ENCODE measurements at regions not wholly inside any gene's neighbourhood (a gene's known extent, or its start where the extent isn't known, plus 50 kb on each side); places are given as distances from the start of the nearest gene placed in this dataset.

DNA sequence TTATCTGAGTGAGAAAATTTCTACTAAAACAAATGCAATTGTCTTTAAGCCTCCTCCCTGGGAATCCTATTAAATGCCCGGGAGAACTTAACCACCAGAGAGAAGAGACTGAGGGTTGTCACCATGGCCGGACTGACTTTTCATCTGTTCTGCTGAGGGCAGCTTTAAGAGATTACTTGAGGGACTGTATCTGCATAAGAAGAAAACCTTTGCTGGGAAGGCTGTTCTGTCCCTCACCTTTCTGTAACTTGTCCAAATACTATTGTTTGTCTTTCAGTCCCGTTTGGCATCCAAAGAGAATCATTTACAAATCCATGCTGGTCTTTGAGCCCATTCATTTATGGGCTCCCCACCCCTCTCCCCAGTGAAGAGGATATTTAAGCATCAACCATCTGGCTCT lies 306.3 kb upstream of the FLRT2 start:
- DNase-seq, result no peak

DNA sequence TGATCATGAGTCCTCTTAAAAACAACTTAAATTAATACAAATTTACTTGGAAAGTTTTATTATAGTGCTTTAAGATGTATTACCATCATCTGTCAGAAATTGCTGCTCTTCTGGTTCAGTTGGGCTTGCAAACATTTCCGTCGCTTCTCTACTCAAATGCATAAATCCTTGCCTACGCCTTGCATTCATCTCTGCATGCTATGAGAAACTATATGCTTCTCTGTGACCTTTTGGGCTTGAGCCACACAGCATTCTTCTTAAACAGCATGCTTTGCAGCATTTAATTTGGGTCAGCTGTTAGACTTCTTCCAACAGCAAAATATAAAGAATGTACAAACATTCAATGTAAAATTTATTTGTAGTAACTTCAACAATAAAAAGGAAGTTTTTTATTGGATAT lies 305.7 kb upstream of the FLRT2 start:
- no peak for DNase-seq

DNA sequence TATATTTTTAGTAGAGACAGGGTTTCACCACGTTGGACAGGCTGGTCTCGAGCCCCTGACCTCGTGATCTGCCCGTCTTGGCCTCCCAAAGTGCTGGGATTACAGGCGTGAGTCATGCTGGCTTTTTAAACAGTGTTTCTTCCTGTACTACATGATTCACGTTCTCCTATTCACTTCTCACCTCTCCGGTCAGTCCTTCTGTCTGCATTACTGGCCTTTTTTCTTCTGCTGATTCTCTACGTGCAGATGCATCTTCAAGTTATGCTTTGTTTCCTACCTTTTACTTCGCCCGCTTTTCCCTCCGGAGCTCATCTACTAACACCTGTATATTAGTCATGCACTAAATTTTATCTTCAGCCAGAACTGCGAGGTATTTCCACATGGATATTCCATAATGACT lies 296.2 kb upstream of the FLRT2 start:
- no peak for DNase-seq

DNA sequence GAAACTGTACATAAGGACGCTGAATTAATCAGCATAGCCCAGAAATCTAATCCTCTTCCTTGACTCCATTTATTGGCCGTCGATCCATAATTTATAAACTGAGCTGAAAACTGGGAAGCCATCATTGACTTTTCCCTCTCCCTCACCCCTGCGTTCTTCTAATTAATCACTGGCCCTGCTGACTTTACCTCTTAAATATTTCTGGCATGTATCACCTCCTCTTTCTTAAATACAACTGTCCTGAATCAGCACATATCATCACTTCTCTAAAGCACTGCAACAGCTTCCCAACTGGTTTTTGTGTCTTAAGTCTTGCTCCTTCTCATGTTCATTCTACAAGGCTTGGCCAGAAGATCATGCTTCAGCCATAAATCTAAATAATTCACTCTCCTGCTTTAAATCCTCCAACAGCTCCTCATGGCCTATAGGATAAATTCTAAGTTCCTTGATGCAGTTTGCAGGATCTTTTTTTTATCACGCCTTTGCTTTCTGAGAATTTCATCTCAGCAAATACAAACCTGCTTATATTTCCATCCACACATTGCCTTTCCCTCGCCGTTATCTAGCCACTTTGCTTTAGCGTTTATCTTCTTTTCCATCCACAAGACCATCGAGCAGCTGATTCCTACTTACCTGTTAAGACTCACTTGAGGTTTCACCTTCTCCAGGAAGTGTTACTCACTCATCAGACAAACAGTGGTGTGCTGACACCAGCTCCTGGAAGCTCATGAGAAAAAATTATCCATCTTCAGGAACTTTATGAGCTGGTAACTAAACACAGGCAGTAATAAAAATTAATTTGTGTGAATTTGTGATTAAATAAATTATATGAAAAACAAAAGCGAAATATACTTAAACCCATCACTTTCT lies 295.6 kb upstream of the FLRT2 start:
- DNase-seq, result no peak

DNA sequence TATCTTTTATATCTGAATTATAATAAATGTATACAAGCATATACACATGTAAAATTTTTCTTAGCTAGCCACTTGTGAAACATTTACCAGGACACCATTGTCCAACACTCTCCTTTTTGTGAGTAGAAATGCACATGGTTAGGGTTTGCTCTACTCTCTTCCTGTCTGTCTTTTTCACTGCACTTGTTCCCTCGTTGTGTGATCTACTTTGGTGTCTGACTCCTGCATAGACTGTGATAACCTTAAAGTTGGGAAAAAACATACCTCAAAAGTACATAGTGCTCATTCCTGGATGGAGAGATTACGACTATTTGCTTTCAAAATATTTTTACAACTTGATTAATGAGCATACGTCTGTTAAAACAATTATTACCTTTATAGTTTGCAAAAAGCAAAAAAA lies 294.1 kb upstream of the FLRT2 start:
- DNase-seq, result no peak

DNA sequence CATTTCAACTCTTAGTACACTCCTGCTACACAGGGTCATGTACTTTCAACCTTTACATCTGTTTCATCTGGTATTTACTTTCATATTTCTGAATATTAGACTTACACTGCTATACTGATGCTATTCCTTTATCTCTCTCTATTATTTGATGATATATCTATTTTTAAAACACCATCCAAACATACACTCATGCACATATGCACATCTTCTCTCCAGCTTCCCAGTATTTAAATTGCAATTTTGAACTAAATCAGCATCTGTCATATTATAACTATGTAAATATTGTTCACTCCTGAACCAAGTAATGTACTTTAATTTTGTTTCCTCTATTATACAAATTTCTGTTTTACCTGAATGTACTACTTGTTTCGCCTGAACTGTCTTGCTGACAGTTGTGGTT lies 293.6 kb upstream of the FLRT2 start:
- no peak for DNase-seq

DNA sequence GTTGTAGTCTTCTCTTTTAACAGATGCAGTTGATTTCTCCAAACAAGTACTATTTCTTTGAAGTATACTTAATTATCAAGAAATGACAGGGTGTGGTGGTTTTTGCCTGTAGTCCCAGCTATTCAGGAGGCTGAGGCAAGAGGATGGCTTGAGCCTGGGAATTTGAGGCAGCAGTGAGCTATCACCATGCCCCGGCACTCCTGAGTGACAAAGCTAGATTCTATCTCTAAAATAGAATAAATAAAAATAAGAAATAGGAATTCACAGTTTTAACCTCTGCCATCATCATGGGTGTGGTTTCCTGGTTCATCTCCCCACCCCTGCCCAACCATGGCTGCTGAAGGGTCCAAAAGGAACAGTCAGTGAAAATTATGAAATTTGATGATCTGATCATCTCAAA lies 290.2 kb upstream of the FLRT2 start:
- DNase-seq, result no peak

DNA sequence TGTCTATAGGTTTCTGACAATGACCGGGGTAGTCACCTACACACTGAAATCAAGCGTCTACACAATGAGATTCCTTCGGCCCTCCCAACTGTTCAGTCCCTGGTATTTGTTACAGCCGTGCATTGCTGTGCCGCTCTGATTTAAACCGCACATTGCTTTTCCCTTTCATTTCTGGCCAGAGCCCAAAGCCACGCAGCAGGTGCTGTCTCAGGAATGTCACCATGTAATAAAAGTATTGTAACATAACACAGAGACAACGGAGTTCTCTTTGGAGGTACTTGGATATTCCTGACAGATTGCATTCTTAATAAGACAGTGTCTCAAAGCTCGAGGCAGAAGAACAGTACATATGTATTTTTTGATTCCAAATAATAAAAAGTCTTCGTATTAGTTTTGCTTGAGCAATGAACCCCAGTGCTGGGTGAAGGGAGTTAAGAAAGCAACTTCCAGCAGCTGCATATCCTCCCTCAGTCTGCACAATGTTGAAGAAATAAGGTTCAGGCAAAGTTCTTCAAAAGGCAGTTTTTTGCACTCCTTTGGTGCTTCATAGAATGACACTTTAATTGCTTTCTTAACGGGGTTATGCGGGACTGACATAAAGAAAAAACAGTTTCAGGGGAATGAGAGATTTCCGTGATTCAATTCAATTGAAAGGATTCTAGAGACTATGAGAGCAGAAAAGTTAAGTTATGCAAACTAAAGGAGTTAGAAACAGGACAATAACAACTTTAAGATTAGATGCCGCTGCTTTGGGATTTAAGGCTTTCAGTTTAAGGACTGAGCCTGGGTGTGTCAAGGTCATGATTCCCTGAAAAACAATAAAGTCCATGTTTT lies 288.7 kb upstream of the FLRT2 start:
- DNase-seq, result no peak

DNA sequence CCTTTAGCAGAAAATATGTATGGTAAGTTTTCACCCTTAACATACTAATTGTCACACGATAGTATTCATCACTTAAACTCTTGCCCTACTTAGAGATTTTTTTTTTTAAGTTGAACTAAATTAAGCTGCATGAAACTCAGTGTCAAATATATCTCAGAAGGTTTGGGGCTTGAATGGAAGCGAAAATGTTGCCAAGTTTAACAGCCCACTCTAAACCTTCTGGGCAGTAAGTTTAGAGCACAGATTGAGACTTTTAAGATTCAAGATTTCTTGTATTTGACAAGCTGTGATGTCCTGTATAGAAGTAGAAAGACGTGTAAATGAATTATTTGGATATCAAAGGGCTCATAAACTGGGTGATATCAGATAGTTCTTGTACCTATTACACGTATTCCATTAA lies 287.3 kb upstream of the FLRT2 start:
- no peak for DNase-seq

DNA sequence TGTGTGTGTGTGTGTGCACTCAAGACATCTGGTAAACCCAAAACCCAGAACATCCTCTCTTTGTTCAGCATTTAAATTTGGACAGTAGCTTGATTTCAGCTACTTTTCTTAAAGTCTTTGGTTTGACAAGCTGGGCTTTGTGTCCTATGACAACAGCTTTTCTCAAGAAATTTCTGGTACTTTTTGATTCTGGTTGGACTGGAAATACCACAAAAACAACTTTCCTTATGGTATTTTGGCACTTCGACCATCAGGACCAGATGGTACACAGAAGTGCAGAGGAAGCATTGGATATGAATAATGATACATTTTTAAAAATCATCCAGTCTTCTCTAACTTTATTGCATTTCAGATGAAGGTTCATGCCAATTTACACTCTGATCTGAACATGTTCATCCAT lies 286.6 kb upstream of the FLRT2 start:
- no peak for DNase-seq

DNA sequence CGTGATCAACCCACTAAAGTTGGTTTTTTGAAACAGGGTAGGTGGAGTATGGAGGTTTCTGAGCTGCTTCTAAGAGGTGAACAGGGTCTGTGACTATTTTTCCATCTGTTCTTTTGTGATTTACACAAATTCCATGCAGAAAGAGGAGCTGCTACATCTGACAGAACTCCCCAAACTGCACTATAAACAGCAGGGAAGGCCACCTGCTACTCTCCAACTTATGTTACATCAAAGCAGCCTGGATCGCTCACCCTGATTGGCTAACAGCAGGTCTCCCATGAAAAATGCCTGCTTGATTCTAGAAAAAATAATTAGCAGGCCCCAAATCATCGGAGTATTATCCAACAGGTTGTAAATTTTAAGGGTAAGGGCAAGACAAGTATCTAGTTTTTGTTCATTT lies 282.9 kb upstream of the FLRT2 start:
- DNase-seq, result no peak

DNA sequence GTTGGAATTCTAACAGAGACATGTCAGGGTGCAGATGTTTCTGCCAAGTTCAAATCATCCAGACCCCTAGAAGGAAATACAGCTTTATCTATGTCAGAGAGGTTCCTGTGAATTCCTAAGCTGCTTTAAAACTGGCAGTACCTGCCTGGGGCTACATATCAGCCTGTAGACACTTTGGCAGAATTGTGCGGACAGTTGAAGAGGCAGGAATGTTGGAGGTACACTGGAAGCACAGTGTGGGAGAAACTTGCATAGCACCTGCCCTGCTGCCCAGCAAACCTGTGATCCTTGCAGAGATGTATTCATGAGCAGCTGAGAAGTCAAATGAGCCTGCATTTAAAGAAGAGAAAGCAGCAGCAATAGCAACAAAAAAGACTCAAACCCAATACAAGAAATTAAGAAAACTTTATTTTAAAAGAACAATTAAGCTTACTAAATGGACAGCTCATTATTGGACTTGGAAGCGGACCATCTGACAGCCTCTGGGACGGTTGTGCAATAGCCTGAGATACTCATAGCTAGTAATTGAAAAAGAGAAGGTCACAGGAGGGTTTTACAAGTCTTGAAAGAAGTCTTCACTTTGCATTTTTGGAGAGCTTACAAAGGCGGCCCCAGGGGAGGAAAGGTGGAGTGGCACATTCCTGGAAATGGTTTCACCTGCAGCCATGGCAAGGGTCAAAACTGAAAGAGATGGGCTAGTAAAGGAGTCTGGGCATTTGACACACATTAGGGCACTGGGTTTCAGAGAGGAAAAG lies 280.9 kb upstream of the FLRT2 start:
- no peak for DNase-seq

DNA sequence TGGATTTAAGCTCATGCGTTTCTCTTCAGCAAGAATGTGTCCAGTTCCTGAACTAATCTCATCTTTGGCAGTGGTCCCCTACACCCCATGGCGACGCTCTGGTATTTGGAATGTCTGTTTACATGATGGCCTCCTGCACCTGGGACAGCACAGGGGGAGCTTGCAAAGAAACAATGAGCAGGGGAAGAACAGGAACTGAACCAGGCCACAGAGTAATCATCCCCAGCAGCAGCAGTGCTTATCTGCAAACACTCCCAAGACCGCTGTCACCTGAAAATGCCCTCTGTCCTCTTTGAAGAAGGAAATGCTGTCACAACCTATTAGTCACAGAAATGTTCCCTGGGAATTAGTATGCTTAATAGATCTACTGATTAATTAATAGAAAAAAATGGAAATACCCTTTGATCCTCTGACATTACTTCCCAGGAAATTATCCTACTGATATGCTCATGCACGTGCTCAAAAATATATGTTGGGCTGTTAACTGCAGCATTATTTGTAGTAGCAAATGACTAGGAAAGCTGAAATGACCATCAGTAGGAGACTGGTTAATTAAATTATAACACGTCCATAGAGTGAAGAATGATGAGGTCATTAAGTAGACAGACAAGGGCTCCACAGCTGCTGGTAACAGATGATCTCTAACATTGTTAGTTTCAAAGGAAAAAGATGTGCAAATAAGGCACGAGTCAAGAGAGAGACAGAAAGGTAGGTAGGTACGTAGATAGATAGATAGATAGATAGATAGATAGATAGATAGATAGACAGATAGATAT lies 279.3 kb upstream of the FLRT2 start:
- no peak for DNase-seq

DNA sequence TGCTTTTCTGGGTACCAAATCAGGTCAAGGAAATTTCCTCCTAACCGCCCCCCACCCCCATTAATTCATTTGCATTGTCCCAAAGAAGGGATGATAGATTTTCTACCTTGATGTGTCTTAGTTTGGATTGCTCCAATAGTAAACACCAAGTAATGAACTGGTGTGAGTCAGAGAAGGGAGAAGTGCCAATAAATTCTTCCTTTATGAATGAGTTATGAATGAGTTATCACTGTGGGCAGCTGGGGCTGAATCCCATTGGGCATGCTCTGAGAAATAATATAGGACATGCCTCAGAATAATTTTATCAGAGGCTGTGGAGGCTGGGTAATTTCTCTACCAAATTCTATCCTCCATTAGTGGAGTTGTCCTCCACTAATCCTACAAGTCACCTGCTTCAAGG lies 277.9 kb upstream of the FLRT2 start:
- no peak for DNase-seq

DNA sequence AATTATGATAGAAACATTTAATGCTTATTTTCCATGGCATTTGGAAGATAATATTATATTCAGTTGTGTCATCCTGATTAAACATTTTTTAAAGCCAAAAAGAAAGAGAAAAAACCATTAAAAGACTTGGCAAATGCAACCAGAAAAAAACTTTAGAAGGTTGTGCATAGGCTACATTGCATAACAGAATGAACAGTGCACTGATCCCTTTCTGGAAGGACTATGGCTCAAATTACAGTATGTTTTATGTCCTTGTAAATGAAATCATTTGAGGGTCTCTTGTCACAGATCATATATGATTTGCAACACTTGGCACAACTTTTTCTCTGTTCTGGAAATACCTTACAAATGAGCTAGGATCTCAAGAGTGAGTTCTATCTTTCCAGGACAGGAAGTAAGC lies 275.2 kb upstream of the FLRT2 start:
- DNase-seq, result no peak

DNA sequence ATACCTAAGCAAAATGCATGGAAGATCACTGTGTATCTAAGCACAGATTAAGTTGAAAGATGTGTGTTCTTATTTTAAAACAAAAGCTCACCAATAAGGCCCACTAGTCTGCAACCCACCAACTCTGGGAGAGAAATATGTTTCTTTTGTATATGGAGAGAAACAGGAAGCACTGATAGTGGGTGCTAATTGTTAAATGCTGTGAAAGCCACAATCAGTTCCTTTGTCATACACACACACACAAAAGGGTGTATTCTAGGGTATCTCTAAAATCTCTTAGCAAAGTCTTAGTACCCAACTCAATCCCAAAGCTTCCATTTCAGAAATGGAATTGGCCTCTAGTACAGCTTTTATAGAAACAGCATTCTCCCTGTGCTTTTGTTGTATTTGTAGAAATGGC lies 272.7 kb upstream of the FLRT2 start:
- DNase-seq, result no peak

DNA sequence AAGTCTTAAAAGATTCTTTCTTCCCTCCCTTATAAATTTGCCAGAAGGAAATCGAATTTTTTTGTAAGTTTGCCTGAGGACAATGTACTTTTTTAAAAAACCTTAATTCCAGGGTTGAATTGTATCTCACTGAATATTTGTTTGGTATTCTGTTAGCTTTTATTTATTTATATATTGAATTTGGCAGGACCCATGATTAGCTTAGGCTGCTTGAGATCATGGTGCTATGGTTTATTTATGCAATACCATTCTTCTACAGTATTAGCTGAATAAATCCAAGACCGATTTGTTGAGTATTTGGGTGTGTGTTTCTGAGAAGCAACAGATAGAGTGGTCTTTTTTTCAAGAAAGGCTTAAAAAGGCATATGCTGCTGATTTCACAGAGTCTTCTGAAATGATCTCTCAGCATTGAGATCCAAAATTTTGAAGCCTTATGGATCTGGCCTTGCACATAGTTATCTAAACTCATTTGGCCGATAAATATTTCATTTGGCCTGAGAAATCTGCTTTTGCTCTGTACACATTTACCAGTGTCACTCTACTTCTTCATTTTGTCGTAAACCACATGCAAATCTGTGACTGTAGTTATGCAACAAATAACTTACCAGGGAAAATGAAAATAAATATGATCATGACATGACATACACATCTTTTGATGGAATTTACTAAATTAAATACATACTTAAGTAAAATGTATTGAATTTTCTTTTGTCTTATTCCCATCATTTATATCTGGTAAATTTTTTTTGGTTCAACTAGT lies 265.8 kb upstream of the FLRT2 start:
- no peak for DNase-seq

DNA sequence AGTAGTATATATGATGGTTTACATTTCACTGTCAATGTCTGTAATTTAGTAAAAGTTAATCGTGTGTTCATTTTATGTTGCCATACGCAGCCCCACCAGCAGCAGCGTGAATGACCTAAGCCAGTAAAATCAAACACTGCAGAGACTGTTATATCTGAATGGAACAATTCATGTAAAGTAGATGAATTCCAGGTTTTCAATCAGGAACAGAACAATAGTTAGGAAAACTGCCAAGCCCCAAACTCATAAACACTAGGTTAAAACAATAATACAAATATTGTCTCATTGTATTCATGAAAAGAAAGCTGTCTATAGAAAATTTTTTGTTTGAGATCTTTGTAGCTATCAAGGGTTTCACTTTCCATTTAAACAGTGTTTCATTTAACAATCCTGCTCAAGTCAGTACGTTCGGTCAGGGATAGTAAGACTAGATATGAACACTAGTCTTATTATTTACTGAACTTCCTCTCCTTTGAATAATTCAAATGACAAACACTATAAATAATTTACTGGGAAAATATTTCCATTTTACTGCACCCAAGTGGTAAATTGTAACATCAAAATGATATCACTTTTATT lies 256.8 kb upstream of the FLRT2 start:
- DNase-seq, result no peak

DNA sequence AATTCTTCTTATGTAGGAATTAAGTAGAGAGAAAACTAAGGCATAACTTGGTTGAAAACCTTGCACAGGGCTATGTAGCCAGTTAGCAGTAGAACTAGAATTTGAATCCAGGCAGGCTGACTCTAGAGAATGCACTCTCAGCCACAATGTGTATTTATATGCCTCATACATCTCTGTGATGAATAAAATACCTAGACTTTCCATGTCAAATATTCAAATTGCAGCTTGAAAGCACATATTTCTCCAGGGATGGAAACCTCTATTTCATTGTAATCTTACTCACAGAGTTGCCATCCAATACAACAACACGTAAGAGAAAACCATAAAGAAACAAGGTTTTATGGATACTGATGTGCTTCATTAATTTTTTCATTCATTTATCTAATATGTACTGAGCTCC lies 256.0 kb upstream of the FLRT2 start:
- DNase-seq, result no peak

DNA sequence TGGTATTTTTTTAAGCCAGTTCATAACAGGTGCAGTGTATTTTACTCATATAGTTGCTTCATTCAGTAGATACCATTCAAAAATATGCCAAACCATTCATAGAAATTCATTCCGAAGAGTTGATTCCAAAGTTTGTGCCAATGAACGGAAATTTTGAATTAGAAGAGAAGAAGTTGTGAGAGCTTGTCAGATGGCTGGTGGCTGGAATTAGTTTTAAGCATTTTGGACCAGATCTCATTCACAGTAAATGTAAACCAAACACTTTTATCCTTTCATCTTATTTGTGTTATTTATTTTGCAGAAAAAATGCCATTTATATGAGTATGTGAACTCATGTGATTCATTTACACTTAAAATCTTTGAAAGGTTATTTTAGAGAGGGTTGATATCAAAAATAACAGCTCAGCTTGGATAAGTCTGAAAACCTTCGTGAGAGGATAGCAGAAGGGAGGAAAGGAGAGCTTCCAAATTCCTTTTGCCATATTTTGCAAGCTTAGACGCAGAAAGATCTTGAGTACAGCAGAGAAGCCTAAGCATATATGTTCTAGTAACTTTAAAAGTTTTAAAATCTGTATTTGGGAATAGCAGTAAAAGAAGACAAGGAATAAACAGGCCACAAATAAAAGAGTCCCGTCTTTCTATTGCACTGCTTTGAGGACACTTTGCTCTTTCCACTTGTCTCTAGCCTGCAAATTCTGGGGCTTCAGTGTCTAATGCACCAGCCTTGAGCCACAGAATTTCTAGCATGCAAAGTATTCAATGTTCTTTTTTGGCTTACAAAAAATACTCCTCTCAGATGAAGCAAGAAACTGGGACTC lies 253.6 kb upstream of the FLRT2 start:
- no peak for DNase-seq

DNA sequence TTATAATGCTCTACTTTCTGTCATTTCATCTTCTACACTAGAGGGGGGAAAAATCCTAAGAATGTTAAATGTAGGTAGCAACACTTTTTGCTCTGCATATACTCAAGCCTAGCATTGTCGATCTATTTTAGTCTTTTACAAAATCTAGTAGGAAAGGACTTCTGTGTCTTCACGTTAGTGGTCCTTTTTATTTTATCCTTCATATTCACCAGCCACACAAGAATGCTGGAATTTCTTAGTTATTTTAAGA lies 253.0 kb upstream of the FLRT2 start:
- no peak for DNase-seq
